ENCODE measurements at regions not wholly inside any gene's neighbourhood (a gene's known extent, or its start where the extent isn't known, plus 50 kb on each side); places are given as distances from the start of the nearest gene placed in this dataset.

- peak; percentile 50 for DNase-seq
Observed at GRCh38 chr6:48371226-48371625, 260.2 kb upstream of the PTCHD4 start.

- DNase-seq = no peak
Observed at GRCh38 chr6:48369100-48369499, 258.1 kb upstream of the PTCHD4 start.

- no peak for DNase-seq
Observed at GRCh38 chr6:48325701-48326100, 214.7 kb upstream of the PTCHD4 start.

- DNase-seq = no peak
Observed at GRCh38 chr6:48318670-48319069, 207.7 kb upstream of the PTCHD4 start.

- no peak for DNase-seq
Observed at GRCh38 chr6:48315915-48316314, 204.9 kb upstream of the PTCHD4 start.

- DNase-seq = no peak
Observed at GRCh38 chr6:48315051-48315719, 204.2 kb upstream of the PTCHD4 start.

- no peak for DNase-seq
Observed at GRCh38 chr6:48311301-48311700, 200.3 kb upstream of the PTCHD4 start.

- DNase-seq = no peak
Observed at GRCh38 chr6:48307573-48307972, 196.6 kb upstream of the PTCHD4 start.

GRCh38 chr6:48290595-48290994 lies 179.6 kb upstream of the PTCHD4 start:
- no peak for DNase-seq

GRCh38 chr6:48289841-48290240 lies 178.8 kb upstream of the PTCHD4 start:
- no peak for DNase-seq

- DNase-seq = no peak
Observed at GRCh38 chr6:48281217-48281616, 170.2 kb upstream of the PTCHD4 start.

GRCh38 chr6:48280035-48280620 lies 169.1 kb upstream of the PTCHD4 start:
- DNase-seq = no peak

- DNase-seq = no peak
Observed at GRCh38 chr6:48278261-48278660, 167.3 kb upstream of the PTCHD4 start.

GRCh38 chr6:48272518-48272917 lies 161.5 kb upstream of the PTCHD4 start:
- no peak for DNase-seq

GRCh38 chr6:48255094-48255493 lies 144.1 kb upstream of the PTCHD4 start:
- DNase-seq = no peak

GRCh38 chr6:48249071-48249470 lies 138.1 kb upstream of the PTCHD4 start:
- DNase-seq = no peak

- DNase-seq = no peak
Observed at GRCh38 chr6:48243071-48243470, 132.1 kb upstream of the PTCHD4 start.

GRCh38 chr6:48240287-48240686 lies 129.3 kb upstream of the PTCHD4 start:
- no peak for DNase-seq

- DNase-seq = no peak
Observed at GRCh38 chr6:48236375-48236774, 125.4 kb upstream of the PTCHD4 start.

- DNase-seq = no peak
Observed at GRCh38 chr6:48233063-48233462, 122.1 kb upstream of the PTCHD4 start.

GRCh38 chr6:48229841-48230240 lies 118.8 kb upstream of the PTCHD4 start:
- DNase-seq = no peak

GRCh38 chr6:48222241-48222640 lies 111.2 kb upstream of the PTCHD4 start:
- DNase-seq = no peak

GRCh38 chr6:48213076-48213788 lies 102.2 kb upstream of the PTCHD4 start:
- no peak for DNase-seq

- no peak for DNase-seq
Observed at GRCh38 chr6:48212501-48212900, 101.5 kb upstream of the PTCHD4 start.

All from activated effector memory CD4-positive, alpha-beta T cell treated with anti-CD3 and anti-CD28 coated beads, Interleukin-2, amount 50 U/mL, for 16 hours (primary cell).